ENCODE measurements at regions not wholly inside any gene's neighbourhood (a gene's known extent, or its start where the extent isn't known, plus 50 kb on each side); places are given as distances from the start of the nearest gene placed in this dataset.
A peak's percentile ranks its signal among the peaks of the same experiment; 100 is the strongest.
"Not testable (repeated sequence)": the region's sequence is repeated elsewhere in the genome, so short reads cannot be mapped to it uniquely, and the experiment has no call there.

DNA sequence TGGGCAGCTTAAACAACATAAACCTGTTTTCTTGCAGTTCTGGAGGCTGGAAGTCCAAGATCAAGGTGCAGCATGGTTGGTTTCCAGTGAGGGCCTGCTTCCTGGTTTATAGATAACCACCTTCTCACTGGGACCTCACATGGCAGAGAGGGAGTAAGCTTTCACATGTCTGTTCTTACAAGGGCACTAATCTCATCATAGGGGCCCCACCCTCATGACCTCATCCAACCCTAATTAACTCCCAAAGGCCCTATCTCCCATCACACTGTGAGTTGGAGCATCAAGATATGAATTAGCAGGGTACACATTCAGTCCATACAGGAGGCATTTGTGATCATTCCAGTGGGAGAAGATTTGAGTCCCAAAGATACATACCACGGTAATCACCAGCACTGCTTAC lies 50.5 kb upstream of the GRIN2A start:
- no peak for DNase-seq

DNA sequence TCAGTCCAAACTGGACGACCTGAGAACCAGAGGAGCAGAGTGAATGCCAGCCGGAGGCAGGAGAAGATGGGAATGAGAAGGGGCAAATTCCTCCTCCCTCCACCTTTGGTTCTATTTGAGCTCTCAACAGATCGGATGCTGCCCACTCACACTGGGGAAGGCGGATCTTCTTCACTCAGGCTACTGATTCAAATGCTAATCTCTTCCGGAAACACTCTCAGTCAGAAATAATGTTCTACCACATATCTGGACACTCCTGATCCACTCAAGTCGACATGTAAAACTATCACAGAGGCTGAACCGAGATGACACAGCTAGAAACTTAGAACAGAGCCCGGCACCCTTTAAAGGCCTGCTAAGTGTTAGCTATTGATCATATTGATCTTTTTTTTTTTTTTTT lies 57.4 kb upstream of the GRIN2A start:
- DNase-seq: no peak

- DNase-seq: no peak
Measured at GRCh38 chr16:10240854-10241613, 58.8 kb upstream of the GRIN2A start.

- no peak for DNase-seq
Measured at GRCh38 chr16:10242097-10242496, 59.9 kb upstream of the GRIN2A start.

- no peak for DNase-seq
Measured at GRCh38 chr16:10242916-10243315, 60.7 kb upstream of the GRIN2A start.

DNA sequence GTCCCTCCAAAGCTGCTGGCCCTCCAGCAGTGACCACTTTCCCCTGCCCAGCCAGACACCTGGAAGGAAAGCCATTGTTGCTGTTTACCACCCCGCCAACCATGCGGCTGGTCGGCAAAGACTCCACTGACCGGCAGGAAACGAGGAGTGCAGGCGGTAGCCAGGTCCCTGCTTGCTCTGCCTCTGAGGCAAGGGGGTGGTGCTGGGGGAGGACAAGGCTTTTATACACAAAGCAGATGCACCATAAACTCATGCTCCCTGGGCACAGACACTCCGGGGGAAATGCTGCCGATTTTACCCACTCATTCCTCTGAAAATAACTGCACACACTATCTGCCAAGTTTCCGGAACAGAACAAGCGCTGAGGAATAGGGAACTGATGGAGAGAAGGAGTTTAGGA lies 62.8 kb upstream of the GRIN2A start:
- DNase-seq: no peak

GRCh38 chr16:10250137-10250828 lies 68.1 kb upstream of the GRIN2A start:
- no peak for DNase-seq

GRCh38 chr16:10252155-10252554 lies 69.9 kb upstream of the GRIN2A start:
- no peak for DNase-seq

DNA sequence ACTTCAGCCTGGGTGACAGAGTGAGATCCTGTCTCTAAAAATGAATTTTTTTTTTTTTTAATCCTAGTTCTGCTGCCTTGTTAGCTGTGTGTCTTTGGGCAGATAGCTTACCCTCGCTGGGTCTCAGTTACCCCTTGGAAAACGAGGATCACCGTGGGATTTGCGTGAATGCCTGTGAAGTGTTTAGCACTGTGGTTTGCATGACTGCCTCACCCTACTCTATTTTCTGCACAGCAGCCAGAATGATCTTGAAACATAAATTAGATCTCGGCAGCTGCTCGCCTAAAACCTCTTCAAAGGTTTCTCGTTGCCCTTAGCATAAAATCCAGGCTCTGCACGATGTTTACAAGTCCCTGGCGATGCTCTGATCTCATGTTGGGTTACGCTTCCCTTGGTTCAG lies 71.2 kb upstream of the GRIN2A start:
- DNase-seq: no peak

- no peak for DNase-seq
Measured at GRCh38 chr16:10255728-10256127, 73.5 kb upstream of the GRIN2A start.

DNA sequence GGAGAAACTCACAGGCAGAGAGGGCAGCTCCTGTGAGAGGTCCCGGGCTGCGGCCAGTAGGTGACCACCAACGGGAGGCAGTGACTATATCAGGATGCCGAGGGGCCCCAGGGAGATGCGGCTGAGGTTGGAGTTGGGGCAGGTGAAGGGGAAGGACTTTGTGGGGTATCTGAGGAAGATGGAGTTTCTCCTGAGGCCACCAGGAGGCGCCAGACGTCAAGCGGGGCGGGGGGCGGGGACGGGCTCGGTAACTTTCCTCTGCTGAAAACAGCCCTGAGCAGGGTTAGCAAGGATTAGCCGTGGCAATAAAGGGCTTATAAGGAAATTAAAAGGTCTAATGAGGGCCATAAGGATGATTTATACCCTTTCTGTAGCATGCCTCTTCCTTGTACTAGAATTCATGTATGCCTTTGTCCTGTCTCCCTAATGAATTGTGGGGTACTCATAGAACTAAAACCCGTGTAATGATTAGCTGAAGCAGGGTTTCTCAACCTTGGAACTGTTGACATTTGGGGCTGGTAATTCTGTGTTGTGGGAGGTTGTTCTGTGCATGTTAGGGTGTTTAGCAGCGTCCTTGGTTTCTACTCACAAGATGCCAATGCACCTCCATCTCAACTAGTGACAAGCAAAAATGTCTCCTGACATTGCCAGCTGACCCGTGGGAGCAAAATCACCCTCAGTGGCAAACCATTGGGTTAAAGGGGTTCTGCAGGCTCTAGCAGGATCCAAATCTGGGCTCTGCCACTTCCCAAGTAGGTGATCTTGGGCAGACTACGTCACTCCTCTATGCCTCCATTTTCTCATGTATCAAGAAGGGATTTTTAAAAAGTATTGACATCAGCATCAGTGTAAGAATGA lies 74.8 kb upstream of the GRIN2A start:
- DNase-seq: peak in 13 of 56 donors; percentile 1 to 19 (median 5)

DNA sequence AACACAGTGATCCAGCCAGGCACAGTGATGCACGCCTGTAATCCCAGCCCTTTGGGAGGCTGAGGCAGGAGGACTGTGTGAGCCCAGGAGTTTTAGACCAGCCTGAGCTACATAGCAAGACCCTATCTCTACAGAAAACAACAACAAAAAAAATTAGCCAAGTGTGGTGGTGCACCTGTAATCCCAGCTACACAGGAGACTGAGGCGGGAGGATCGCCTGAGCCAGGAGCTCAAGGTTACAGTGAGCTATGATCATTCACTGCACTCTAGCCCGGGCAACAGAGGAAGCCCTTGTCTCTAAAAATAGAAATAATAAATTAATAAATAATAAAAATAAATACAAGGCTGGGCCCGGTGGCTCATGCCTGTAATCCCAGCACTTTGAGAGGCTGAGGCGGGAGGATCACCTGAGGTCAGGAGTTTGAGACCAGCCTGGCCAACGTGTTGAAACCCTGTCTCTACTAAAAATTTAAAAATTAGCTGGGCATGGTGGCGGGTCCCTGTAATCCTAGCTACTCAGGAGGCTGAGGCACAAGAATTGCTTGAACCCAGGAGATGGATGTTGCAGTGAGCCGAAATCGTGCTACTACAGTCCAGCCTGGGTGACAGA lies 75.5 kb upstream of the GRIN2A start:
- not testable (repeated sequence) for DNase-seq

GRCh38 chr16:10258930-10259603 lies 76.8 kb upstream of the GRIN2A start:
- DNase-seq: peak in 5 of 56 donors; percentile 1 to 16 (median 14)

GRCh38 chr16:10261077-10261476 lies 78.8 kb upstream of the GRIN2A start:
- DNase-seq: no peak

GRCh38 chr16:10261526-10261925 lies 79.3 kb upstream of the GRIN2A start:
- DNase-seq: not testable (repeated sequence)

DNA sequence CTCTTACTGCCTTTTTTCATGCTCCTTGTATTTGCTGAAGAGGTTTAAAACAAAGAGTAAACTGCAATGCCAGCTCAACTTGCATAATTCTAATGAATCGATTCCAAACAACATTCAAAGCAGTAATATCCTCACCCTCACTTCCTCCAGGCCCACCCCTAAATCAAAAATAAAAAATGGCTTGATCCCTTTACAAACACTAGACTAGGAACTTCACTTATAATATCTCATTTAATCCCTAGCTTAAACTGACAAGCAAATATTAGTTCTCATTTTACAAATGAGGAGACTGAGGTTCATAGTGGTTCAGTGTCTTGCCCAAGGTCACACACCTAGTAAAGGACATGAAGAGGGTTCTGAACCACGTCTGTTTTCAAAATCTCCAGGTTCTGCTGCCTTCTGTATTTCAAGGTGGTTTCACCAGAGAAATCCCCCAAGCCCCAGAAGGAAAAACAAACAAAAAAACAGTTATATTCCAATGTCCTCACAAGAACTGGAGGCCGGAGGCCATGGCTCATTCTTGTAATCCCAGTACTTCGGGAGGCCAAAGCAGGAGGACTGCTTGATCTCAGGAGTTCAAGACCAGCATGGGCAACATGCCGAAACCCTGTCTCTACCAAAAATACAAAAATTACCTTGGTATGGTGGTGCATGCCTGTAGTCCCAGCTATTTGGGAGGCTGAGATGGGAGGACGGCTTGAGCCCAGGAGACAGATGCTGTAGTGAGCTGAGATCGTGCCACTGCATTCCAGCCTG lies 80.3 kb upstream of the GRIN2A start:
- DNase-seq: no peak

- DNase-seq: no peak
Measured at GRCh38 chr16:10265770-10266615, 83.8 kb upstream of the GRIN2A start.

GRCh38 chr16:10266809-10267208 lies 84.6 kb upstream of the GRIN2A start:
- DNase-seq: peak in 2 of 56 donors; percentile 10 to 11

- DNase-seq: no peak
Measured at GRCh38 chr16:10269632-10270031, 87.4 kb upstream of the GRIN2A start.

Measured in nucleus accumbens (tissue), 56 donors.